ENCODE measurements at regions not wholly inside any gene's neighbourhood (a gene's known extent, or its start where the extent isn't known, plus 50 kb on each side); places are given as distances from the start of the nearest gene placed in this dataset.

DNA sequence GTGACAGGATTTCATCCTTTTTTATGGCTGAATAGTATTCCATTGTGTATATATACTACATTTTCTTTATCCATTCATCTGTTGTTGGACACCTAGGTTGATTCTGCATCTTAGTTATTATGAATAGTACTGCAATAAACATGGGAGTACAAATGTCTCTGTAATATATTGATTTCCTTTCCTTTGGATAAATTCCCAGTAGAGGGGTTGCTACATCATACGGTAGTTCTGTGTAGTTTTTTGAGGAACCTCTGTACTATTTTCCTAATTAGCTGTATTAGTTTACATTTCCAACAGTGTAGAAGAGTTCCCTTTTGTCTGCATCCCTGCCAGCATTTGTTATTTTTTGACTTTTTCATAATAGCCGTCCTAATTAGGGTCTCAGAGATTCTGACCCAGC lies 201.3 kb downstream of the GIPC2 start:
- H3K9ac ChIP-seq (ENCODE audit: low read length), result no peak overlapping the region
- no peak overlapping the region for H2AFZ ChIP-seq (ENCODE audit: low read depth, low read length)
- no peak overlapping the region for H3K4me3 ChIP-seq (ENCODE audit: low read length)
- H3K4me2 ChIP-seq (ENCODE audit: low read length), result no peak overlapping the region
- H3K9me3 ChIP-seq (ENCODE audit: insufficient read depth, low read length), result no peaks in the 10 kb centered on the region
- no peaks in the 10 kb centered on the region for H3K27me3 ChIP-seq (ENCODE audit: low read depth, low read length)
- TF ChIP-seq EZH2phosphoT487 (IDR thresholded peaks at IDR 0.05; ENCODE audit: low read depth), result no peak
- TF ChIP-seq, protein P1, sequence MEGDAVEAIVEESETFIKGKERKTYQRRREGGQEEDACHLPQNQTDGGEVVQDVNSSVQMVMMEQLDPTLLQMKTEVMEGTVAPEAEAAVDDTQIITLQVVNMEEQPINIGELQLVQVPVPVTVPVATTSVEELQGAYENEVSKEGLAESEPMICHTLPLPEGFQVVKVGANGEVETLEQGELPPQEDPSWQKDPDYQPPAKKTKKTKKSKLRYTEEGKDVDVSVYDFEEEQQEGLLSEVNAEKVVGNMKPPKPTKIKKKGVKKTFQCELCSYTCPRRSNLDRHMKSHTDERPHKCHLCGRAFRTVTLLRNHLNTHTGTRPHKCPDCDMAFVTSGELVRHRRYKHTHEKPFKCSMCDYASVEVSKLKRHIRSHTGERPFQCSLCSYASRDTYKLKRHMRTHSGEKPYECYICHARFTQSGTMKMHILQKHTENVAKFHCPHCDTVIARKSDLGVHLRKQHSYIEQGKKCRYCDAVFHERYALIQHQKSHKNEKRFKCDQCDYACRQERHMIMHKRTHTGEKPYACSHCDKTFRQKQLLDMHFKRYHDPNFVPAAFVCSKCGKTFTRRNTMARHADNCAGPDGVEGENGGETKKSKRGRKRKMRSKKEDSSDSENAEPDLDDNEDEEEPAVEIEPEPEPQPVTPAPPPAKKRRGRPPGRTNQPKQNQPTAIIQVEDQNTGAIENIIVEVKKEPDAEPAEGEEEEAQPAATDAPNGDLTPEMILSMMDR (IDR thresholded peaks at IDR 0.05; ENCODE audit: low read depth, low read length), result no peak
- no peaks in the 10 kb centered on the region for H3K79me2 ChIP-seq (ENCODE audit: low read length)
- no peaks in the 10 kb centered on the region for H3K4me1 ChIP-seq (ENCODE audit: low read length)
- H3K27ac ChIP-seq (ENCODE audit: low read length), result no peak overlapping the region
- H3K36me3 ChIP-seq (replicated peaks; ENCODE audit: low read depth, low read length), result no peaks in the 10 kb centered on the region
- H4K20me1 ChIP-seq (ENCODE audit: insufficient read depth, low read length), result no peaks in the 10 kb centered on the region

DNA sequence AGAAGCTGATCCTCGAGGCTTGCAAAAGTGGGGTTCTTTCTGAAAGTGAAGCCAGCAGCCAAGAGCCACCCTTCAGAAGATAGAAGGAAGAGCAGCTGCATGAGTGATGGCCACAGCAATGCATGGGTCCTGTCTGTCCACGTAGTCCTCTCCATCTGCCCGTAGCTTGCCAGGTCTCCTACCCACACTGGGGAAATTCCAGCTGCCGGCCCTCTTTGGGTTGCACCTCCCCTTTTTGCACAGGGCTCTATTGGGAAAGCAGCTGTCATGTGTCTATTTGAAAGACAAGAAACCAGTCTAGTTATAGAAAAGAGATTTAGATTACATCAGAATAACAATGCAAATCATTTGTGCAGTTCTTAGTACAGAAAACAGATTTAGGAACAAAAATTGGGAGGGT lies 204.4 kb downstream of the GIPC2 start:
- Histone ChIP-seq H2AFZ (ENCODE audit: low read depth, low read length) (no peak overlapping the region), H3K36me3 (replicated peaks; ENCODE audit: low read depth, low read length) (no peaks in the 10 kb centered on the region), H3K27me3 (ENCODE audit: low read depth, low read length) (no peaks in the 10 kb centered on the region), H3K4me1 (ENCODE audit: low read length) (no peaks in the 10 kb centered on the region), H3K27ac (ENCODE audit: low read length) (no peak overlapping the region), H3K9me3 (ENCODE audit: insufficient read depth, low read length) (no peaks in the 10 kb centered on the region), H3K9ac (ENCODE audit: low read length) (no peak overlapping the region), H3K4me2 (ENCODE audit: low read length) (no peak overlapping the region), H3K4me3 (ENCODE audit: low read length) (no peak overlapping the region), H3K79me2 (ENCODE audit: low read length) (no peaks in the 10 kb centered on the region), H4K20me1 (ENCODE audit: insufficient read depth, low read length) (no peaks in the 10 kb centered on the region)
- no peak for TF ChIP-seq EZH2phosphoT487 (IDR thresholded peaks at IDR 0.05; ENCODE audit: low read depth)
- TF ChIP-seq, protein P1 (IDR thresholded peaks at IDR 0.05; ENCODE audit: low read depth, low read length), result no peak

DNA sequence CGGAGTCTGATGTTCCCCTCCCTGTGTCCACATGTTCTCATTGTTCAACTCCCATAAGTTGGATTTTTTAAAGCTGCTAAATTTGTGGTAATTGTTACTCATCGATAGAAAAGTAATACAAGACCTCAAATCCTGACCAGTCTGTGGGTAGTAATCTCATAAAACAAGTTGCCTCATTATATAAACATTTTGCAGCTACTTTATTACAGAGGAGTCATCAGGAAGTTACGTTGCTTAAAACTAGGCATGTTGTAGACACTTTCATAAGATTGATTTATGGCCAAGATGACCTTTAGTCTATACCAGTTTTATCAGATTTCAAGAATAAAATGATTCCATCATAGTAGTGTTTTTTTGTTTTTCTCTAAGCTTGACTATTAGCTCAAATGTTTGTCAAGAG lies 208.8 kb downstream of the GIPC2 start:
- no peak overlapping the region for H3K9ac ChIP-seq (ENCODE audit: low read length)
- no peak overlapping the region for H3K4me2 ChIP-seq (ENCODE audit: low read length)
- no peaks in the 10 kb centered on the region for H3K36me3 ChIP-seq (replicated peaks; ENCODE audit: low read depth, low read length)
- H3K27me3 ChIP-seq (ENCODE audit: low read depth, low read length), result no peaks in the 10 kb centered on the region
- no peak overlapping the region for H3K4me3 ChIP-seq (ENCODE audit: low read length)
- TF ChIP-seq, protein P1 (IDR thresholded peaks at IDR 0.05; ENCODE audit: low read depth, low read length), result no peak
- no peak overlapping the region for H2AFZ ChIP-seq (ENCODE audit: low read depth, low read length)
- no peaks in the 10 kb centered on the region for H4K20me1 ChIP-seq (ENCODE audit: insufficient read depth, low read length)
- no peaks in the 10 kb centered on the region for H3K79me2 ChIP-seq (ENCODE audit: low read length)
- no peak overlapping the region for H3K27ac ChIP-seq (ENCODE audit: low read length)
- no peaks in the 10 kb centered on the region for H3K4me1 ChIP-seq (ENCODE audit: low read length)
- H3K9me3 ChIP-seq (ENCODE audit: insufficient read depth, low read length), result no peaks in the 10 kb centered on the region

DNA sequence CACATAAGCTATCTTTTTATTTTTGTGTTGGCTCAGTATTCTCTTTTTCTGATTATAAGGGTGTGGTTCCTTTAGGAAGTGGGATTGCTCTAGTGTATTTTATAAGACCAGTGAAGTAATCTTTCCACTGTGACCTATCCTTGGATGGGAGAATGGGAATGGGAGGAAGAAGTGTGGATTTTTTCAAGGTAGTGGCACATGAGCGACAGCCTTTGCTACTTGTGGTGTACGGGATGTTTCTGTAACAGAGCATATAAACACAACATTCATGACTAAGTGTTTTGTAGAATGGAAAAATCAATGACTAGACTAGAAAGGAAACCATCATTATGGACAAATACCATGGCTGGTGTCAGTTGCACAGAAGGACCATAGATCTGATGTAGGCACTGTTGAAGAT lies 209.6 kb downstream of the GIPC2 start:
- Histone ChIP-seq H3K79me2 (ENCODE audit: low read length) (no peaks in the 10 kb centered on the region), H3K9me3 (ENCODE audit: insufficient read depth, low read length) (no peaks in the 10 kb centered on the region), H3K9ac (ENCODE audit: low read length) (no peak overlapping the region), H3K27ac (ENCODE audit: low read length) (no peak overlapping the region), H3K36me3 (replicated peaks; ENCODE audit: low read depth, low read length) (no peaks in the 10 kb centered on the region), H3K4me1 (ENCODE audit: low read length) (no peaks in the 10 kb centered on the region), H3K4me3 (ENCODE audit: low read length) (no peak overlapping the region), H3K27me3 (ENCODE audit: low read depth, low read length) (no peaks in the 10 kb centered on the region), H4K20me1 (ENCODE audit: insufficient read depth, low read length) (no peaks in the 10 kb centered on the region), H3K4me2 (ENCODE audit: low read length) (no peak overlapping the region), H2AFZ (ENCODE audit: low read depth, low read length) (no peak overlapping the region)
- TF ChIP-seq, protein P1 (IDR thresholded peaks at IDR 0.05; ENCODE audit: low read depth, low read length), result no peak
- TF ChIP-seq EZH2phosphoT487 (IDR thresholded peaks at IDR 0.05; ENCODE audit: low read depth), result no peak

Measured in OCI-LY3 (cell line).